Thoracic aorta (tissue), 2 donors: ENCODE measurements at regions not wholly inside any gene's neighbourhood (a gene's known extent, or its start where the extent isn't known, plus 50 kb on each side); places are given as distances from the start of the nearest gene placed in this dataset.
"Not testable (repeated sequence)": the region's sequence is repeated elsewhere in the genome, so short reads cannot be mapped to it uniquely, and the experiment has no call there.

Experiments used
- ATAC-seq: fragments of 150-250 bp; one replicate; pipeline ENCODE4 v1.8.0; 2017; ENCODE audit warnings: low read depth; ENCODE audit not compliant: insufficient number of reproducible peaks, low FRiP score
- DNase-seq: peaks from one replicate; pipeline ENCODE4 v3.0.0-alpha.2; 2020; ENCODE audit warnings: low spot score
- H3K27ac ChIP-seq, 2 donors: fragments of 200-600 bp; sonication (generic); 1 replicate in 1 of 2; 2 replicates in 1 of 2; pipeline ENCODE4 v1.5.1; 2016; ENCODE audit warnings: mild to moderate bottlenecking in 2 of 2, moderate library complexity in 2 of 2
- H3K27me3 ChIP-seq: fragments of 200-600 bp; sonication (generic); replicated peaks from 2 replicates; pipeline ENCODE4 v1.6.0; 2016; ENCODE audit warnings: mild to moderate bottlenecking; ENCODE audit not compliant: insufficient read depth
- H3K36me3 ChIP-seq: fragments of 200-600 bp; sonication (generic); one replicate; pipeline ENCODE4 v1.5.1; 2016
- H3K4me1 ChIP-seq, 2 donors: fragments of 200-600 bp; sonication (generic); 1 replicate in 1 of 2; 2 replicates in 1 of 2; pipeline versions ENCODE4 v1.5.1 to v1.6.0; 2016; ENCODE audit warnings: low read depth in 2 of 2, mild to moderate bottlenecking in 1 of 2; ENCODE audit not compliant: control insufficient read depth in 1 of 2
- H3K4me3 ChIP-seq: fragments of 200-600 bp; sonication (generic); 2 replicates; pipeline ENCODE4 v1.5.1; 2016; ENCODE audit warnings: mild to moderate bottlenecking
- H3K9me3 ChIP-seq: fragments of 200-600 bp; sonication (generic); 2 replicates; pipeline ENCODE4 v1.5.1; 2016
- TF ChIP-seq, protein P1 (sequence below): fragments of 200-600 bp; sonication (generic); IDR thresholded peaks from one replicate; pipeline ENCODE4 v1.5.1; 2019; ENCODE audit warnings: antibody characterized with exemption

DNA sequence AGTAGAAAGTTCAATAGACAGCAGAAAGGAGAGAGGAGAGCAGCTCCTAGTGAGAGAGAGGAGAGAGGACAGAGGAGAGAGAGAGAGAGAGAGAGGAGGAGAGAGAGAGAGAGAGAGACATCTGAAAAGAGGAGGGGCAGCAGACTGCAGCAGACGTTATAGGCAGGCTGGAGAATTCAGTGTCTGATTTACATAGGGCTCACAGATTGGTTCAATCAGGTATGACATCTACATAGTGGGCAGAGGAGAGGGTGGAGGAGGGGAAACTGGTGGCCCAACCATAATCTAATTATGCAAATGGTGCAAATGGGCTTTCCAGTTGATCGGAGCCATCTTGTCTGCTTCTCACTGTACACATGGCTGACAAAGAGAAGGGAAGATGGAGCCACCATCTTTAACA lies 221.3 kb upstream of the TRPC4 start:
- Histone ChIP-seq H3K9me3 (peaks cover 7% of the 10 kb centered on the region), H3K36me3 (peaks cover 2% of the 10 kb centered on the region), H3K4me3 (no peak overlapping the region), H3K27me3 (no peaks in the 10 kb centered on the region), H3K27ac (no peak overlapping the region), H3K4me1 (no peaks in the 10 kb centered on the region)
- ATAC-seq = no peak
- TF ChIP-seq, protein P1, sequence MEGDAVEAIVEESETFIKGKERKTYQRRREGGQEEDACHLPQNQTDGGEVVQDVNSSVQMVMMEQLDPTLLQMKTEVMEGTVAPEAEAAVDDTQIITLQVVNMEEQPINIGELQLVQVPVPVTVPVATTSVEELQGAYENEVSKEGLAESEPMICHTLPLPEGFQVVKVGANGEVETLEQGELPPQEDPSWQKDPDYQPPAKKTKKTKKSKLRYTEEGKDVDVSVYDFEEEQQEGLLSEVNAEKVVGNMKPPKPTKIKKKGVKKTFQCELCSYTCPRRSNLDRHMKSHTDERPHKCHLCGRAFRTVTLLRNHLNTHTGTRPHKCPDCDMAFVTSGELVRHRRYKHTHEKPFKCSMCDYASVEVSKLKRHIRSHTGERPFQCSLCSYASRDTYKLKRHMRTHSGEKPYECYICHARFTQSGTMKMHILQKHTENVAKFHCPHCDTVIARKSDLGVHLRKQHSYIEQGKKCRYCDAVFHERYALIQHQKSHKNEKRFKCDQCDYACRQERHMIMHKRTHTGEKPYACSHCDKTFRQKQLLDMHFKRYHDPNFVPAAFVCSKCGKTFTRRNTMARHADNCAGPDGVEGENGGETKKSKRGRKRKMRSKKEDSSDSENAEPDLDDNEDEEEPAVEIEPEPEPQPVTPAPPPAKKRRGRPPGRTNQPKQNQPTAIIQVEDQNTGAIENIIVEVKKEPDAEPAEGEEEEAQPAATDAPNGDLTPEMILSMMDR = no peak
- DNase-seq = no peak

DNA sequence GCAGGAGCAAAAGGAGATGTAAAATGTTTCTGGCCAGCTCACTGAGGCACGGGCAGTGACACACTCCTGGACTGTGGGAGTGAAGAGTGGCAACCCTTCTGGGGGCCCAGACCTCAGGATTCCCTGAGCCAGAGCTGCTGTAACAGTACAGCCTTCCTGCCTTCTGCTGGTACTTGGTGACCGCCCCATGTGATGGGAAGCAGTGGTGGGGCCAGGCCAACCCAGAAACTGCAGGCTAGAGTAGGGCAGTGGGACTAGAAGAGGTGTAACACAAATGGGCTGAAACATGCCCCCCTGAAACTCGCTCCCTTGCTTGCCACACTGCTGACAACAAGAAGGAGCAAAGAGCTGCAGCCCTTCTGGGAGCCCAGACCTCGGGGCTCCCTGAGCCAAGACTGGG lies 217.1 kb upstream of the TRPC4 start:
- no peak overlapping the region for H3K27ac ChIP-seq
- no peaks in the 10 kb centered on the region for H3K4me1 ChIP-seq
- H3K4me3 ChIP-seq = no peak overlapping the region
- H3K36me3 ChIP-seq = peaks cover 2% of the 10 kb centered on the region
- peaks cover 18% of the 10 kb centered on the region for H3K9me3 ChIP-seq
- DNase-seq (no peak), ATAC-seq (no peak)
- H3K27me3 ChIP-seq = no peaks in the 10 kb centered on the region
- TF ChIP-seq, protein P1 = no peak

DNA sequence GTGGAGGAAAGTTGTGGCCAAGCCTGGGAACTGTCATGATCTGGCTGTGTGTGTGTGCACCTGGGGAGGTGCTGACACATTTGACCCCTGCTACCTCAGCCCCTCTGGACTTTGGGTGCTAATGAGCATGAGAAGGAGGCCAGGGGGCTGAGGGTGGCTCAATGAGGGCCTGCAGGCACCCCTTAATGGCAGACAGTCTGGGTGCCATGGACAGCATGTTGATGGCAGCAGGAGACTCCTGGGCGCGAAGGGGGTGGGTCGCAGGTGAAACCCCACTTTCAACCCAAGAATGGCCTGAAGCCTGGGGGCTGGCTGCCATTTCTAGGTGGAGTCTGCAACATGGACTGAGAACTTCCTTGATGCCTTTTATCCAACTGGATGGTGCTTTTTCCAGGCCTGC lies 216.4 kb upstream of the TRPC4 start:
- ATAC-seq = no peak
- Histone ChIP-seq H3K27me3 (no peaks in the 10 kb centered on the region), H3K4me1 (no peaks in the 10 kb centered on the region), H3K4me3 (no peak overlapping the region), H3K27ac (no peak overlapping the region), H3K36me3 (peaks cover 2% of the 10 kb centered on the region), H3K9me3 (peaks cover 18% of the 10 kb centered on the region)
- no peak for DNase-seq
- TF ChIP-seq, protein P1 = no peak

DNA sequence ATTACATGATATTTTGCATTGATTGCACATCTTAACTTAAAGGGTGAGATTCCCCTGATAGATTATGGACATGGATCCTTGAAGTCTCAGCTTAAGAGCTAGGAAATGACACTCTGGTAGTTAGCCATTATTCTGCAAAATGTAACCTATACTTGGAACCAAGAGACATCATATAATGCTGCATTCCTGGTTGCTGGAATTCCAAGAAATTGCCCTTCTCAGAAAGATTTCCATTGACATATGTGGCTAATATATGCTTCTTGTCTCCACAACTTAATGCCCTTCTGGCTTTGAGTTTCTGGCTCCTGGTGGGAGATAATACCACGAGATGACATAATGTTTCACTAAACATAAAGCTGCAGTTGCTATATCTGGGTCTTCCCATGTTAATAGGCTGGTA lies 204.4 kb upstream of the TRPC4 start:
- no peak overlapping the region for H3K27ac ChIP-seq
- no peaks in the 10 kb centered on the region for H3K27me3 ChIP-seq
- H3K4me1 ChIP-seq = no peaks in the 10 kb centered on the region
- DNase-seq (no peak), ATAC-seq (no peak)
- no peaks in the 10 kb centered on the region for H3K36me3 ChIP-seq
- TF ChIP-seq, protein P1 = no peak
- H3K4me3 ChIP-seq = no peak overlapping the region
- no peaks in the 10 kb centered on the region for H3K9me3 ChIP-seq

DNA sequence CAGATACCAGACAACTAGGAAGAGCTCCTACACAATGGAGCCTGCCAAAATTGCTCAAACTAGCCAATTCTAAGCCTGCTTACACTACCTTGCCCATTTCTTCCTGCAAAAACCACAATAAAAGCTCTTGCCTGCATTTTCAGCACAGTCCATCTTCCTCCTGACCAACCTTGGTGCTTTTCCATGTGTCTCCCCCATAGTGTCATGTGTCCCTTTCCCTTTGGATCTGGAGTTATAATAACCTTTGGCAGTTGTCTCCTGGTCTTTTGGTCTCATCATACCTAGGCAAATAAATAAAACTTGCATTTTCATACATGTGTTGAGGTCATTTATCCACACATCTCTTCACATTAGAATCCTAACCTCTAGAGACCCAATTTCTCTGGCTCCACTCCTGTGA lies 203.1 kb upstream of the TRPC4 start:
- TF ChIP-seq, protein P1 = no peak
- no peak overlapping the region for H3K27ac ChIP-seq
- DNase-seq (no peak), ATAC-seq (no peak)
- H3K9me3 ChIP-seq = no peaks in the 10 kb centered on the region
- no peaks in the 10 kb centered on the region for H3K36me3 ChIP-seq
- H3K4me3 ChIP-seq = no peak overlapping the region
- no peaks in the 10 kb centered on the region for H3K27me3 ChIP-seq
- H3K4me1 ChIP-seq = no peaks in the 10 kb centered on the region

DNA sequence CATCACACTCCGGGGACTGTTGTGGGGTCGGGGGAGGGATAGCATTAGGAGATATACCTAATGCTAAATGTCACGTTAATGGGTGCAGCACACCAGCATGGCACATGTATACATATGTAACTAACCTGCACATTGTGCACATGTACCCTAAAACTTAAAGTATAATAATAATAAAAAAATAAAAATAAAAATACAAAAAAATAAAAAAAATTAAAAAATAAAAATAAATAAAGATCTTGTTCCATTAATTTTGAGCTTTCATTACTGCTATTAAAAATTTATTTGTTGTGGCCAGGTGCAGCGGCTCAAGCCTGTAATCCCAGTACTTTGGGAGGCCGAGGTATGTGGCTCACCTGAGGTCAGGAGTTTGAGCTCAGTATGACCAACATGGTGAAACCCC lies 201.8 kb upstream of the TRPC4 start:
- H3K27ac ChIP-seq, H3K4me3 ChIP-seq, ATAC-seq, H3K4me1 ChIP-seq, H3K36me3 ChIP-seq, H3K27me3 ChIP-seq, DNase-seq, H3K9me3 ChIP-seq: not testable (repeated sequence)
